B cell (primary cell): ENCODE measurements at regions not wholly inside any gene's neighbourhood (a gene's known extent, or its start where the extent isn't known, plus 50 kb on each side); places are given as distances from the start of the nearest gene placed in this dataset.

ENCODE experiments used
- ATAC-seq: fragments of 200-7000 bp; cut with Tn5 transposase; one replicate; pipeline ENCODE4 v1.10.0; 2021; ENCODE audit warnings: low read depth, mild to moderate bottlenecking, moderate number of reproducible peaks, moderate library complexity
- CTCF ChIA-PET: fragments of 350-600 bp; sonication (Branson Sonifier 250); formaldehyde crosslinking; loops from one replicate; lab custom pipeline; 2021; ENCODE audit warnings: antibody characterized with exemption, inconsistent platforms; lab: Charles Lee
- POLR2A ChIA-PET: fragments of 350-600 bp; sonication (Branson Sonifier 250); formaldehyde crosslinking; loops from one replicate; lab custom pipeline; 2021; ENCODE audit warnings: antibody characterized with exemption; lab: Charles Lee
- DNase-seq: peaks from one replicate; pipeline ENCODE4 v3.0.0; 2013
- H2AFZ ChIP-seq: 2 replicates; pipeline ENCODE4 v1.6.1; 2012; ENCODE audit warnings: mild to moderate bottlenecking, low read depth, low read length; ENCODE audit not compliant: insufficient read depth, poor library complexity, severe bottlenecking
- H3K27ac ChIP-seq, 2 donors: 1 replicate in 1 of 2; 2 replicates in 1 of 2; pipeline ENCODE4 v1.5.1; 2012 to 2013; ENCODE audit warnings: low read length in 2 of 2, mild to moderate bottlenecking in 2 of 2, moderate library complexity in 1 of 2
- H3K27me3 ChIP-seq, 4 experiments: fragments of 200-600 bp in 1 of 4; sonication (generic) in 1 of 4; replicated peaks in 1 of 4; 1 replicate in 2 of 4; 2 replicates in 2 of 4; pipeline versions ENCODE4 v1.6.1 to v1.7.0; 2013 to 2016; ENCODE audit warnings: low read length in 3 of 4, mild to moderate bottlenecking in 2 of 4, mixed read lengths in 1 of 4, moderate library complexity in 1 of 4; ENCODE audit not compliant: insufficient read depth in 4 of 4, control insufficient read depth in 3 of 4; ENCODE audit errors: control extremely low read depth in 1 of 4
- H3K36me3 ChIP-seq, 2 experiments: replicated peaks in 1 of 2; 1 replicate in 1 of 2; 2 replicates in 1 of 2; pipeline versions ENCODE4 v1.6.1 to v1.7.1; 2013; ENCODE audit warnings: low read length in 1 of 2; ENCODE audit not compliant: insufficient read depth in 2 of 2, control insufficient read depth in 1 of 2; ENCODE audit errors: control extremely low read depth in 1 of 2, extremely low read depth in 1 of 2
- H3K4me1 ChIP-seq, 2 donors: fragments of 200-600 bp in 1 of 2; sonication (generic) in 1 of 2; 1 replicate in 1 of 2; 2 replicates in 1 of 2; pipeline versions ENCODE4 v1.5.1 to v1.6.1; 2013 to 2017; ENCODE audit warnings: low read length in 2 of 2; ENCODE audit not compliant: control insufficient read depth in 2 of 2, insufficient read depth in 2 of 2
- H3K4me2 ChIP-seq: replicated peaks from 2 replicates; pipeline ENCODE3; 2012; ENCODE audit warnings: mild to moderate bottlenecking, low read depth, low read length; ENCODE audit not compliant: poor library complexity, severe bottlenecking
- H3K4me3 ChIP-seq, 5 experiments: fragments of 200-600 bp in 1 of 5; sonication (generic) in 1 of 5; 1 replicate in 3 of 5; 2 replicates in 2 of 5; pipeline versions ENCODE4 v1.5.1 to v1.7.0; 2011 to 2016; ENCODE audit warnings: low read length in 4 of 5, mild to moderate bottlenecking in 4 of 5, low read depth in 2 of 5, control low read depth in 1 of 5, moderate library complexity in 1 of 5; ENCODE audit not compliant: insufficient read depth in 1 of 5; ENCODE audit errors: control extremely low read depth in 1 of 5, extremely low read depth in 1 of 5
- H3K79me2 ChIP-seq: fragments of 200-600 bp; sonication (generic); one replicate; pipeline ENCODE4 v1.6.0; 2016; ENCODE audit warnings: low read length; ENCODE audit not compliant: control insufficient read depth, insufficient read depth
- H3K9ac ChIP-seq: fragments of 200-600 bp; sonication (generic); 2 replicates; pipeline ENCODE4 v1.6.1; 2017; ENCODE audit warnings: mild to moderate bottlenecking, low read length, moderate library complexity
- H3K9me3 ChIP-seq, 3 donors: one replicate each; pipeline versions ENCODE4 v1.6.1 to v1.7.1; 2013; ENCODE audit warnings: low read length in 2 of 3; ENCODE audit not compliant: control insufficient read depth in 2 of 3, insufficient read depth in 1 of 3; ENCODE audit errors: control extremely low read depth in 1 of 3
- H4K20me1 ChIP-seq: 2 replicates; pipeline ENCODE4 v1.6.0; 2012; ENCODE audit warnings: mild to moderate bottlenecking, low read length; ENCODE audit not compliant: insufficient read depth, control insufficient read depth, poor library complexity, severe bottlenecking
- H3K27ac Mint-ChIP-seq: one replicate; pipeline ENCODE4 v1.8.0; 2021; ENCODE audit warnings: mixed read lengths
- H3K27me3 Mint-ChIP-seq: one replicate; pipeline ENCODE4 v1.8.0; 2021; ENCODE audit warnings: mixed read lengths
- H3K4me1 Mint-ChIP-seq: one replicate; pipeline ENCODE4 v1.8.0; 2021; ENCODE audit warnings: mixed read lengths
- H3K4me3 Mint-ChIP-seq: one replicate; pipeline ENCODE4 v1.8.0; 2021; ENCODE audit warnings: mixed read lengths
- H3K9me3 Mint-ChIP-seq: one replicate; pipeline ENCODE4 v1.8.0; 2022; ENCODE audit warnings: mixed read lengths; ENCODE audit not compliant: insufficient read depth
- EZH2 ChIP-seq: IDR thresholded peaks from 2 replicates; pipeline ENCODE4 v1.6.1; 2012; ENCODE audit warnings: borderline replicate concordance, low read depth, mild to moderate bottlenecking, moderate library complexity, low read length; ENCODE audit not compliant: insufficient read depth, poor library complexity, severe bottlenecking
- WGBS: methylation state at CpG from one replicate; pipeline ENCODE4 v1.1.5; 2013; ENCODE audit warnings: missing lambda C conversion rate; ENCODE audit not compliant: insufficient coverage; 5-methylcytosine and 5-hydroxymethylcytosine counted together
- intact Hi-C: fragments of 100-400 bp; cut with micrococcal nuclease; formaldehyde crosslinking; loops from one replicate; pipeline ENCODE4 v1.10.0; 2022
- TF ChIP-seq, protein P1 (sequence below): fragments of 200-600 bp; IDR thresholded peaks from one replicate; pipeline ENCODE4 v1.8.0; 2022; ENCODE audit warnings: antibody characterized with exemption, mild to moderate bottlenecking

GRCh38 chr2:43070030-43070429, 156.4 kb downstream of the ZFP36L2 start:
- no peaks in the 10 kb centered on the region for H3K27me3 Mint-ChIP-seq
- no peaks in the 10 kb centered on the region for H3K9me3 Mint-ChIP-seq
- no peaks in the 10 kb centered on the region for H3K9me3 ChIP-seq
- 25% methylated on average over 1 of the region's 3 CpGs for WGBS
- CTCF ChIA-PET: interaction anchor here (0.6 kb wide), 1 partner anchor 507 kb away, joined by 4 read pairs; no protein-coding TSS in a partner anchor
- no peaks in the 10 kb centered on the region for H3K4me1 ChIP-seq
- no peaks in the 10 kb centered on the region for H3K4me1 Mint-ChIP-seq
- no peak overlapping the region for H3K4me2 ChIP-seq
- H3K27ac ChIP-seq: no peak overlapping the region
- no peaks in the 10 kb centered on the region for H3K79me2 ChIP-seq
- H4K20me1 ChIP-seq: no peaks in the 10 kb centered on the region
- H3K9ac ChIP-seq: no peak overlapping the region
- no peaks in the 10 kb centered on the region for H3K27me3 ChIP-seq
- no peak overlapping the region for H2AFZ ChIP-seq
- POLR2A ChIA-PET: no interaction called here
- no peak overlapping the region for H3K4me3 Mint-ChIP-seq
- DNase-seq (no peak), ATAC-seq (no peak)
- no peak overlapping the region for H3K27ac Mint-ChIP-seq
- TF ChIP-seq, protein P1, sequence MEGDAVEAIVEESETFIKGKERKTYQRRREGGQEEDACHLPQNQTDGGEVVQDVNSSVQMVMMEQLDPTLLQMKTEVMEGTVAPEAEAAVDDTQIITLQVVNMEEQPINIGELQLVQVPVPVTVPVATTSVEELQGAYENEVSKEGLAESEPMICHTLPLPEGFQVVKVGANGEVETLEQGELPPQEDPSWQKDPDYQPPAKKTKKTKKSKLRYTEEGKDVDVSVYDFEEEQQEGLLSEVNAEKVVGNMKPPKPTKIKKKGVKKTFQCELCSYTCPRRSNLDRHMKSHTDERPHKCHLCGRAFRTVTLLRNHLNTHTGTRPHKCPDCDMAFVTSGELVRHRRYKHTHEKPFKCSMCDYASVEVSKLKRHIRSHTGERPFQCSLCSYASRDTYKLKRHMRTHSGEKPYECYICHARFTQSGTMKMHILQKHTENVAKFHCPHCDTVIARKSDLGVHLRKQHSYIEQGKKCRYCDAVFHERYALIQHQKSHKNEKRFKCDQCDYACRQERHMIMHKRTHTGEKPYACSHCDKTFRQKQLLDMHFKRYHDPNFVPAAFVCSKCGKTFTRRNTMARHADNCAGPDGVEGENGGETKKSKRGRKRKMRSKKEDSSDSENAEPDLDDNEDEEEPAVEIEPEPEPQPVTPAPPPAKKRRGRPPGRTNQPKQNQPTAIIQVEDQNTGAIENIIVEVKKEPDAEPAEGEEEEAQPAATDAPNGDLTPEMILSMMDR: no peak
- no peak for TF ChIP-seq EZH2
- intact Hi-C loops: no loop called here
- no peak overlapping the region for H3K4me3 ChIP-seq
- no peaks in the 10 kb centered on the region for H3K36me3 ChIP-seq

GRCh38 chr2:43068631-43069517, 157.5 kb downstream of the ZFP36L2 start:
- no peaks in the 10 kb centered on the region for H3K4me1 Mint-ChIP-seq
- DNase-seq (no peak), ATAC-seq (no peak)
- ChIA-PET CTCF (no interaction called here), POLR2A (no interaction called here)
- no peak overlapping the region for H3K4me3 ChIP-seq
- no peaks in the 10 kb centered on the region for H4K20me1 ChIP-seq
- no peak overlapping the region for H3K27ac Mint-ChIP-seq
- H3K9ac ChIP-seq: no peak overlapping the region
- H3K9me3 ChIP-seq: no peaks in the 10 kb centered on the region
- WGBS: 88% methylated on average over 11 of the region's 16 CpGs
- no peak for TF ChIP-seq EZH2
- TF ChIP-seq, protein P1: no peak
- H3K9me3 Mint-ChIP-seq: peaks cover 2% of the 10 kb centered on the region
- H3K27ac ChIP-seq: no peak overlapping the region
- H3K4me1 ChIP-seq: no peaks in the 10 kb centered on the region
- no peaks in the 10 kb centered on the region for H3K27me3 Mint-ChIP-seq
- intact Hi-C loops: no loop called here
- H3K36me3 ChIP-seq: no peaks in the 10 kb centered on the region
- no peaks in the 10 kb centered on the region for H3K27me3 ChIP-seq
- H2AFZ ChIP-seq: no peak overlapping the region
- no peak overlapping the region for H3K4me3 Mint-ChIP-seq
- H3K4me2 ChIP-seq: no peak overlapping the region
- H3K79me2 ChIP-seq: no peaks in the 10 kb centered on the region
